ENCODE measurements at regions not wholly inside any gene's neighbourhood (a gene's known extent, or its start where the extent isn't known, plus 50 kb on each side); places are given as distances from the start of the nearest gene placed in this dataset.

GRCh38 chr11:103546236-103546635, 437.0 kb downstream of the DYNC2H1 start:
- Histone ChIP-seq H3K36me3 (ENCODE audit: control insufficient read depth, insufficient read depth, low read length) (no peaks in the 10 kb centered on the region), H3K27me3 (ENCODE audit: control insufficient read depth, insufficient read depth, low read length) (no peaks in the 10 kb centered on the region), H3K4me3 (ENCODE audit: low read depth, low read length) (no peak overlapping the region)
- TF ChIP-seq CTCF (IDR thresholded peaks at IDR 0.05; ENCODE audit: insufficient read depth, low read length, poor library complexity, severe bottlenecking), result no peak
- no peak for DNase-seq (ENCODE audit: low read depth)

- Histone ChIP-seq H3K36me3 (ENCODE audit: control insufficient read depth, insufficient read depth, low read length) (no peaks in the 10 kb centered on the region), H3K27me3 (ENCODE audit: control insufficient read depth, insufficient read depth, low read length) (no peaks in the 10 kb centered on the region), H3K4me3 (ENCODE audit: low read depth, low read length) (no peak overlapping the region)
- no peak for DNase-seq (ENCODE audit: low read depth)
- no peak for TF ChIP-seq CTCF (IDR thresholded peaks at IDR 0.05; ENCODE audit: insufficient read depth, low read length, poor library complexity, severe bottlenecking)
Measured at GRCh38 chr11:103547024-103547423, 437.8 kb downstream of the DYNC2H1 start.

DNA sequence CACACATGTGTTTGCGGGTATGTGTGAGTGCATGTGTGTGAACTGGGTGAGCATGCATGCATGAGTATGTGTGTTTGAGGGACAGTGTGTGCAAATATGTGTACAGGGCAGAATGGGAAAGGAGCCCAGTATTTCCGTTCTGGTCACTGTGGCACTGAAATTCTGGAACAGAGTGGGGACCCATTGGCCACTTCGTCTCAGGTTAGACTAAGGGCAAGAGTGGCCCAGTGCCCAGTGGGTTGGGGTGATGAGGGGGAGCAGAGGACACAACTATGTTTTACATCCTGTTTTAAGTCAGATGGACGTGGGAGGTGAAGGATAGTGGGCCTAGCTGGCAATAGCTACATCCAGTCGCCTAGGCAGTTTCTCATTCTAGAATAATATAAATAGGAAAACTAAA, 438.5 kb downstream of the DYNC2H1 start:
- no peaks in the 10 kb centered on the region for H3K36me3 ChIP-seq (ENCODE audit: control insufficient read depth, insufficient read depth, low read length)
- TF ChIP-seq CTCF (IDR thresholded peaks at IDR 0.05; ENCODE audit: insufficient read depth, low read length, poor library complexity, severe bottlenecking), result no peak
- DNase-seq (ENCODE audit: low read depth), result no peak

GRCh38 chr11:103548838-103549237, 439.6 kb downstream of the DYNC2H1 start:
- Histone ChIP-seq H3K27me3 (ENCODE audit: control insufficient read depth, insufficient read depth, low read length) (no peaks in the 10 kb centered on the region), H3K36me3 (ENCODE audit: control insufficient read depth, insufficient read depth, low read length) (no peaks in the 10 kb centered on the region), H3K4me3 (ENCODE audit: low read depth, low read length) (no peak overlapping the region)
- DNase-seq (ENCODE audit: low read depth), result no peak
- TF ChIP-seq CTCF (IDR thresholded peaks at IDR 0.05; ENCODE audit: insufficient read depth, low read length, poor library complexity, severe bottlenecking), result no peak

More for the DNA sequence above, 438.5 kb downstream of the DYNC2H1 start:
- Histone ChIP-seq H3K27me3 (ENCODE audit: control insufficient read depth, insufficient read depth, low read length) (no peaks in the 10 kb centered on the region), H3K4me3 (ENCODE audit: low read depth, low read length) (no peak overlapping the region)

GRCh38 chr11:103550811-103551210, 441.6 kb downstream of the DYNC2H1 start:
- TF ChIP-seq CTCF (IDR thresholded peaks at IDR 0.05; ENCODE audit: insufficient read depth, low read length, poor library complexity, severe bottlenecking), result no peak
- Histone ChIP-seq H3K4me3 (ENCODE audit: low read depth, low read length) (no peak overlapping the region), H3K36me3 (ENCODE audit: control insufficient read depth, insufficient read depth, low read length) (no peaks in the 10 kb centered on the region), H3K27me3 (ENCODE audit: control insufficient read depth, insufficient read depth, low read length) (no peaks in the 10 kb centered on the region)
- no peak for DNase-seq (ENCODE audit: low read depth)

- no peaks in the 10 kb centered on the region for H3K36me3 ChIP-seq (ENCODE audit: control insufficient read depth, insufficient read depth, low read length)
- no peak for TF ChIP-seq CTCF (IDR thresholded peaks at IDR 0.05; ENCODE audit: insufficient read depth, low read length, poor library complexity, severe bottlenecking)
- DNase-seq (ENCODE audit: low read depth), result no peak
- H3K4me3 ChIP-seq (ENCODE audit: low read depth, low read length), result no peak overlapping the region
- no peaks in the 10 kb centered on the region for H3K27me3 ChIP-seq (ENCODE audit: control insufficient read depth, insufficient read depth, low read length)
Measured at GRCh38 chr11:103552086-103552485, 442.9 kb downstream of the DYNC2H1 start.
